SKM-1 (cell line): ENCODE measurements at regions not wholly inside any gene's neighbourhood (a gene's known extent, or its start where the extent isn't known, plus 50 kb on each side); places are given as distances from the start of the nearest gene placed in this dataset.
"Not testable (repeated sequence)": the region's sequence is repeated elsewhere in the genome, so short reads cannot be mapped to it uniquely, and the experiment has no call there.

Experiments
- DNase-seq: peaks from one replicate; lab custom pipeline; 2025; ENCODE audit not compliant: unreplicated experiment; lab: John Stamatoyannopoulos, UW

DNA sequence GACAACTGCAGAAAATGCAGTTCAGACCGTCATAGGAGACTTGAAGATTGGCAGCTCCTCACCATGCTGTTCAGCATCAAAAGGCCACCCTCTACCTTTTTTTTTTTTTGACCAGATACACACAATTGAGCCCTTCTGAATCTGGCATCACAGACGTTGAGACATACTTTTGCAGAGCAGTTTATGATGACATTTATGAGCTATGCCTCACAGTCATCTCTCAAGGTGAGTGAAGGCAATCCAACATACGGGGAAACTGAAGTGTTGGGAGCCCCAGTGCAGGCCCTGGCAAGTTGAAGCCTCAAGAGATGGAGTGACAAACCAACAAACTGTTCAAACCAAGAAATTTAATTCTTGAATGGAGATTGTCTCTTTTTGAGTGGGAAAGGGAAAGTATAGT lies 83.6 kb upstream of the DLX6 start:
- no peak for DNase-seq

GRCh38 chr7:96923345-96923744 lies 82.0 kb upstream of the DLX6 start:
- not testable (repeated sequence) for DNase-seq

DNA sequence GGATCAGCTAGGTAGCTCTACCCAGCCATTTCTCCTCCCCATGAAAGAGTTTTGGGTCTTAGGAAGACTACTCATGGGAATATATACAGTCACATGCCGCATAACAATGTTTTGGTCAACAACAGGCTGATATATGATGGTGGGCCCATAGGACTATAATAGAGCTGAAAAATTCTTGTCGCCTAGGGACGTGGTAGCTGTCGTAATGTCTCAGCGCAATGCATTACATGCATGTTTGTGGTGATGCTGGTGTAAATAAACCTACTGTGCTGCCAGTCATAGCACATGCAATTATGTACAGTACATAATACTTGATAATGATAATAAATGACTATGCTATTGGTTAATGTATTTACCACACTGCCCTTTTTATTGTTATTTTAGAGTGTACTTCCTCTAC lies 78.2 kb upstream of the DLX6 start:
- no peak for DNase-seq

DNA sequence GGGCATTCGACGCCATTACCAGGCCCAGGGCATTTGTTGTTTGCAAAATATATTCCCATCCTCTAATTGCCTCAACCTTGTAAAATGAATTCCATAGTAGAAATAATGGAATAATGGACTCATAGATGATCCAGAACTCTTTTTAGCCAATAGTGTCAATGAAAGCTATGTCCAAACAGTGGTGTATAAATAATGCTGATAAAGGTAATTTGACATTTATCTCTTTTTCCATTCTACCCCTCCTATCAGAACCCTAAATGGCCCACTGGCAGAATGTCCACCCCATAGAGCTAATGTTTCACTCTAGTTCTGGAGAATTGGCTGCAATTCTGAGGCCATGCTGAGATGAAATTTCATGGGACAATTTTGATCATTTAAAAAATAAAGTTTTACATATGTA lies 76.4 kb upstream of the DLX6 start:
- DNase-seq, result no peak

DNA sequence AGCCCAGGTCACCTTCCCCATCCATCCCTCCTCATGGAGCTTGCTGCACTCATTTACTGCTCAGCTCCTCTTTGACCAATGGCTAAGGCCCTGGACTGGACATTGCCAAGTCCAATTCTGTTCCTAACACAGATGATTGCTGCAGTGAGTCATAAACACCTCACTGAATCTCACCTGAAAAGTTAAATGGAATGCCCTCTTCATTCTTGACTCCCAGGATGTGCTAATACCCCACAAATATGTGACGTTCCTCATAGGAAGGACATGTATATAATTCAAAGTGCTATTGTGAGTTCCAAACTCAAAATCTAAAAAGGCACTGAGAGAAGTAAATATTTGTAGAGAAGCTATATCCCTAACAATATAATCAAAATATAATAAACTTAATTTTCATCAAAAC lies 73.5 kb upstream of the DLX6 start:
- DNase-seq, result no peak

DNA sequence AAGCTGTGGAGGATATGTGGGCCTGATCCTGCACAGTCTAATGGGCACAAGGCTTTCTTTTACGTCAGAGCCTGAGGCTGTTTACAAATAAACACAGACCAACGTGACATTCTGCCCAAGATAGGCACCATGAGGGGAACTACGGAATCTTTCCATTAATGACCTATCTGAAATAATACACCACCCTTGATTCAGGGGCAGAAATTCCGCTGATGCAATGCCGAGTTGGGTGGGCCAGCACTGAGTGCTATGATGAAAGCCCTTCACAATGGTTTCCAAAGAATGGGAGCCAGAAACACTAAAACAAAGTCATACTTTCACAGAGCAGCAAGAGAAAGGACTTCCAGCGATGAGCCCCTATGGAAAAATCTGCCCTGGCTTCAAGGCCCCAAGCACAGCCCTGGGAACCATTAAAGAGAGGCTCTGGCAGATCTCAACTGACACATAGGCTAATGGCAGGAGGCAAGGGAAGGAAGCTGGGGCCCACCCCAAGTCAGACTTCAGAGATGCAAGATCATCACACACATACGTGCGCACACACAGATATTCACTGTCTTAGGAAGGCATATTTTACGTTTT lies 72.2 kb upstream of the DLX6 start:
- DNase-seq, result no peak

- no peak for DNase-seq
Measured at GRCh38 chr7:96936621-96937020, 68.7 kb upstream of the DLX6 start.

GRCh38 chr7:96942112-96942511 lies 63.2 kb upstream of the DLX6 start:
- DNase-seq, result no peak

DNA sequence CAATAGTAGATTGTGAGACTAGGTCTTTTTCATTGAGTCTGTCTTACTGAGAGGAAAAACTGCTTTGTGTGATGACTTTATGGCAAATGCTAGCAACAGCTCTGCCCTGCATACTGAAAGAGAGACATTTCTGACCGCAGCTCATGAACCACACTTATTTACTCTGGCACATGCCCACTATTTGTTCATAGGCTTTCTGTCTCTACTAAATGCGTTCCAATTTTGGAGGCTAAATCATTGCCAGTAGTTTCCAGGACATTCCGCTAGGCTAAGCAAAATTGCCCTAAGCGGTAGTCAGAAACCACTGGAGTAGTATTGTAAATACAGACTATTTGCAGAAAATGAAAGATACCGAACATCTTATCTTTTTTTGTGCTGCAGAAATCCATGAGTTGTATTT lies 55.6 kb upstream of the DLX6 start:
- no peak for DNase-seq

DNA sequence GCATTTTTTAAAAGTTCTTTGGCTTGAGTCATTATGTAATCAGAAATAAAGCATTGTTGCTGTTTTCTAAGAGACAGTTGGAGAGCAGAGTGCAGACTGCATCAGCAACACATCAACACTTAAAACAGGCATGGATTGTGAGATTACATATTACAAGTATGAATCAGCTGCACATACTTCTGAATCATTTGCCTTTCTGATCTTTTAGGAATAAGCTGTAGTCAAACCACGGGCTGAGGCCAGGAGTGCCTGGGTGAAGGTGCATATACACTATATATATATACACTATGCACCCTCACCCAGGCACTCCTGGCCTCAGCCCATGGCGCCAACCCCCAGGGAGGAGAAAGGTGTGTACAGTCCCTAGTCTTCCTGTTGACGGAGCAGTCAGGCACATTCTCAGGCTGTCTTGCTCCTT lies 52.4 kb upstream of the DLX6 start:
- DNase-seq, result no peak

GRCh38 chr7:96953676-96954513 lies 51.5 kb upstream of the DLX6 start:
- no peak for DNase-seq
